Parathyroid adenoma (tissue), 2 donors: ENCODE measurements at regions not wholly inside any gene's neighbourhood (a gene's known extent, or its start where the extent isn't known, plus 50 kb on each side); places are given as distances from the start of the nearest gene placed in this dataset.

Experiments used
- H2AFZ ChIP-seq: fragments of 300-600 bp; sonication (generic); one replicate; pipeline ENCODE4 v1.7.0; 2017; ENCODE audit warnings: antibody characterized with exemption, mild to moderate bottlenecking
- H3K27ac ChIP-seq: fragments of 300-600 bp; sonication (generic); one replicate; pipeline ENCODE4 v1.7.0; 2017
- H3K27me3 ChIP-seq: fragments of 300-600 bp; sonication (generic); one replicate; pipeline ENCODE4 v1.7.0; 2017; ENCODE audit warnings: low read length; ENCODE audit not compliant: control insufficient read depth, insufficient read depth
- H3K36me3 ChIP-seq: fragments of 300-600 bp; sonication (generic); one replicate; pipeline ENCODE4 v1.7.0; 2017; ENCODE audit warnings: low read length; ENCODE audit not compliant: control insufficient read depth, insufficient read depth
- H3K4me1 ChIP-seq: fragments of 300-600 bp; sonication (generic); one replicate; pipeline ENCODE4 v1.7.0; 2017; ENCODE audit warnings: control low read depth
- H3K4me2 ChIP-seq: fragments of 300-600 bp; sonication (generic); one replicate; pipeline ENCODE4 v1.7.0; 2017; ENCODE audit warnings: low read length
- H3K4me3 ChIP-seq: fragments of 300-600 bp; sonication (generic); one replicate; pipeline ENCODE4 v1.7.0; 2017; ENCODE audit warnings: low read depth, low read length
- H3K79me2 ChIP-seq: fragments of 300-600 bp; sonication (generic); one replicate; pipeline ENCODE4 v1.7.0; 2017; ENCODE audit warnings: control low read depth
- H3K9ac ChIP-seq: fragments of 300-600 bp; sonication (generic); one replicate; pipeline ENCODE4 v1.7.0; 2017; ENCODE audit warnings: mild to moderate bottlenecking
- H3K9me3 ChIP-seq: fragments of 300-600 bp; sonication (generic); one replicate; pipeline ENCODE4 v1.7.0; 2017; ENCODE audit warnings: low read length; ENCODE audit not compliant: control insufficient read depth
- CTCF ChIP-seq: fragments of 300-600 bp; sonication (generic); IDR thresholded peaks from one replicate; pipeline ENCODE4 v1.7.0; 2017; ENCODE audit warnings: antibody characterized with exemption, mild to moderate bottlenecking
- donor health status: primary hyperparathyroidism.

DNA sequence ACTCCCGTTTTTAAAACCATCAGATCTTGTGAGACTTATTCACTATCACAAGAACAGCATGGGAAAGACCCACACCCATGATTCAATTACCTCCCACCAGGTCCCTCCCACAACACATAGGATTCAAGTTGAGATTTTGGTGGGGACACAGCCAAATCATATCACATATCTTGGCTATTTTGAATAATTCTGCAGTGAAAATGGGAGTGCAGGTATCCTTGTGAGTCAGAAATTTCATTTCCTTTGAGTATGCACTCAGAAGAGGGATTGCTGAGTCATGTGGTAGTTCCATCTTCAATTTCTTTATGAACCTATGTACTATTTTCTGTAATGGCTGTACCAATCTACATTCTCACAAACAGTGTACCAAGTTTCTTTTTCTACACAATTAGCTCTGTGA is 125.8 kb downstream of the ANKRD7 start:
- no peaks in the 10 kb centered on the region for H3K9me3 ChIP-seq
- no peak overlapping the region for H3K27ac ChIP-seq
- H3K79me2 ChIP-seq = no peaks in the 10 kb centered on the region
- H3K36me3 ChIP-seq = no peaks in the 10 kb centered on the region
- no peak overlapping the region for H3K4me3 ChIP-seq
- H3K4me1 ChIP-seq = no peaks in the 10 kb centered on the region
- no peaks in the 10 kb centered on the region for H3K27me3 ChIP-seq
- H2AFZ ChIP-seq = no peak overlapping the region
- H3K9ac ChIP-seq = no peak overlapping the region
- H3K4me2 ChIP-seq = no peak overlapping the region
- no peak for TF ChIP-seq CTCF

GRCh38 chr7:118352867-118353453 is 128.5 kb downstream of the ANKRD7 start:
- Histone ChIP-seq H3K9ac (no peak overlapping the region), H3K27ac (no peak overlapping the region), H3K4me2 (no peak overlapping the region), H3K9me3 (no peaks in the 10 kb centered on the region), H3K4me1 (no peaks in the 10 kb centered on the region), H3K27me3 (no peaks in the 10 kb centered on the region), H2AFZ (no peak overlapping the region), H3K79me2 (no peaks in the 10 kb centered on the region), H3K4me3 (no peak overlapping the region), H3K36me3 (no peaks in the 10 kb centered on the region)
- no peak for TF ChIP-seq CTCF

- Histone ChIP-seq H3K9me3 (no peaks in the 10 kb centered on the region), H3K4me1 (no peaks in the 10 kb centered on the region), H3K9ac (no peak overlapping the region), H3K27ac (no peak overlapping the region), H2AFZ (no peak overlapping the region), H3K79me2 (no peaks in the 10 kb centered on the region), H3K27me3 (no peaks in the 10 kb centered on the region), H3K36me3 (no peaks in the 10 kb centered on the region), H3K4me3 (no peak overlapping the region), H3K4me2 (no peak overlapping the region)
- no peak for TF ChIP-seq CTCF
Measured at GRCh38 chr7:118366363-118366762, 141.9 kb downstream of the ANKRD7 start.

DNA sequence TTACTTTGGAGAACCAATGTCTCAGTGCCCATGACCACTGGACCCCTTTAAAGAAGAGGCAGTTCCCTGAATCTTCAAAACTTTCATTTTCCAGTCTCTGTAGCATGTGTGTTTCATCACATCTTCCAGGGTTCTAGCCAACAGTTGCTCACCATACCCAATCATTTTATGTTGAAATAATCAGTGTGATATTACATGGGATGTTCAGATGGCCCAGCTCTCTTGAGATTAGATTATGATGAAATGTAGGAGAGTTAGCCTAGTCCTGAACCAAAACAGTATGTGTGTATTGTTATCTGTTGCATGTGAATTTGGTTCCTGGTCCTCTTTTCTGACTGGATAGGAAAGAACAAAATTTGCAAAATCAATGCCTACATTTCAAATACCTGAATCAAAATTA is 144.5 kb downstream of the ANKRD7 start:
- no peaks in the 10 kb centered on the region for H3K79me2 ChIP-seq
- TF ChIP-seq CTCF = no peak

GRCh38 chr7:118369987-118370386 is 145.5 kb downstream of the ANKRD7 start:
- H3K79me2 ChIP-seq = no peaks in the 10 kb centered on the region
- no peak overlapping the region for H3K4me3 ChIP-seq
- no peaks in the 10 kb centered on the region for H3K36me3 ChIP-seq
- H3K9me3 ChIP-seq = no peaks in the 10 kb centered on the region
- TF ChIP-seq CTCF = no peak
- no peaks in the 10 kb centered on the region for H3K4me1 ChIP-seq
- no peaks in the 10 kb centered on the region for H3K27me3 ChIP-seq
- no peak overlapping the region for H3K27ac ChIP-seq
- H3K9ac ChIP-seq = no peak overlapping the region
- H3K4me2 ChIP-seq = no peak overlapping the region
- no peak overlapping the region for H2AFZ ChIP-seq

More for the DNA sequence above, 144.5 kb downstream of the ANKRD7 start:
- Histone ChIP-seq H2AFZ (no peak overlapping the region), H3K27me3 (no peaks in the 10 kb centered on the region), H3K9me3 (no peaks in the 10 kb centered on the region), H3K9ac (no peak overlapping the region), H3K4me1 (no peaks in the 10 kb centered on the region), H3K36me3 (no peaks in the 10 kb centered on the region), H3K4me3 (no peak overlapping the region), H3K27ac (no peak overlapping the region), H3K4me2 (no peak overlapping the region)
